AML-193 (cell line): ENCODE measurements at regions not wholly inside any gene's neighbourhood (a gene's known extent, or its start where the extent isn't known, plus 50 kb on each side); places are given as distances from the start of the nearest gene placed in this dataset.

Experiments used
- DNase-seq, 2 experiments: peaks; one replicate each; lab custom pipeline; 2025; lab: John Stamatoyannopoulos, UW

GRCh38 chr20:4303136-4303535 lies 54.0 kb upstream of the ADRA1D start:
- no peak for DNase-seq

- no peak for DNase-seq
Measured at GRCh38 chr20:4300921-4301320, 51.8 kb upstream of the ADRA1D start.

GRCh38 chr20:4300401-4300800 lies 51.3 kb upstream of the ADRA1D start:
- DNase-seq, result no peak

DNA sequence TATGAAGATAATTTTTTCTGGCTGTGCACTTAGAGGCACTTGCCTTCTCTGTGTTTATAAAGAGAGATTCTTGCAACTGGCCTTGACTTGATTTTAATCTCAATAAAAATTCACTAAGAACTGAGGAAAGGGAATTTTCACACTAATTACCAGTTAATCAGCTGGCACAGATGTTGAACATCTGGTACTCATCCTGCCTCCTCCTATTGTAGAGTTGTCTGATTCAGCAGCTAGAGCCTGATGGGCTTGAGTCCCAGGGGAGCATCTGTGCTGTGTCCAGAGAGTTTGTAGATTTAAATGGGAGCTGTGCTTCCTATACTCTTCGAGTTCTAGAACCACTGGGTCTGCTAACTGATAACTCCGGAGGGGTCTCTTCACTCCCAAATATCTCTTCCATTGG lies 50.7 kb upstream of the ADRA1D start:
- DNase-seq, result no peak

DNA sequence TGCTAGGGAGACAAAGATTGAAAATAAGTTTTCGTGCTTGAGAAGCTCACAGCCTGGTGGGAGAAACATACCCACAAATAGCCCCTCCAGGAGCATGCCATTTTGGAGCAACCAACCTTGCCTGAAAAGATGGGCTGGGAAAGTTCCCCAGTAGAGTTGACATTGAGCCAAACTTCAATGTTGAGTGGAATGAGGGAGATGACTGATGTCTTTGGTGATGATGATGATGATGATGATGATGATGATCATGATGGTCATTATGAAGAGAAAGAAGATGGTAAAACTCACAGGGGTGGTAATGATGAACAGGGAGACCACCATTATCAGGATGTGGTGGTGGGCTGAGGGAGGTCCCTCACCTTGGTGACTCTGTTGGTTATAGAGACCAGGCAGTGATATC lies 50.1 kb upstream of the ADRA1D start:
- no peak for DNase-seq
